ENCODE measurements at regions not wholly inside any gene's neighbourhood (a gene's known extent, or its start where the extent isn't known, plus 50 kb on each side); places are given as distances from the start of the nearest gene placed in this dataset.
"Not testable (repeated sequence)": the region's sequence is repeated elsewhere in the genome, so short reads cannot be mapped to it uniquely, and the experiment has no call there.

GRCh38 chr15:22241451-22241850 is 161.1 kb downstream of the OR4M2 start:
- no peak for DNase-seq (ENCODE audit: low spot score)

- not testable (repeated sequence) for DNase-seq (ENCODE audit: low spot score)
Observed at GRCh38 chr15:22242311-22242710, 162.0 kb downstream of the OR4M2 start.

- DNase-seq (ENCODE audit: low spot score), result no peak
Observed at GRCh38 chr15:22243440-22244130, 163.3 kb downstream of the OR4M2 start.

- not testable (repeated sequence) for DNase-seq (ENCODE audit: low spot score)
Observed at GRCh38 chr15:22249511-22249910, 169.2 kb downstream of the OR4M2 start.

GRCh38 chr15:22250501-22251290 is 170.4 kb downstream of the OR4M2 start:
- not testable (repeated sequence) for DNase-seq (ENCODE audit: low spot score)

GRCh38 chr15:22251422-22251821 is 171.1 kb downstream of the OR4M2 start:
- DNase-seq (ENCODE audit: low spot score), result no peak

GRCh38 chr15:22252047-22252446 is 171.7 kb downstream of the OR4M2 start:
- not testable (repeated sequence) for DNase-seq (ENCODE audit: low spot score)

- not testable (repeated sequence) for DNase-seq (ENCODE audit: low spot score)
Observed at GRCh38 chr15:22252521-22252920, 172.2 kb downstream of the OR4M2 start.

- not testable (repeated sequence) for DNase-seq (ENCODE audit: low spot score)
Observed at GRCh38 chr15:22253002-22253675, 172.8 kb downstream of the OR4M2 start.

- no peak for DNase-seq (ENCODE audit: low spot score)
Observed at GRCh38 chr15:22253676-22254408, 173.5 kb downstream of the OR4M2 start.

- not testable (repeated sequence) for DNase-seq (ENCODE audit: low spot score)
Observed at GRCh38 chr15:22254409-22255045, 174.2 kb downstream of the OR4M2 start.

GRCh38 chr15:22255606-22256005 is 175.3 kb downstream of the OR4M2 start:
- DNase-seq (ENCODE audit: low spot score), result not testable (repeated sequence)

- DNase-seq (ENCODE audit: low spot score), result not testable (repeated sequence)
Observed at GRCh38 chr15:22256389-22257046, 176.2 kb downstream of the OR4M2 start.

- DNase-seq (ENCODE audit: low spot score), result peak; percentile 54
Observed at GRCh38 chr15:22257047-22258008, 177.0 kb downstream of the OR4M2 start.

GRCh38 chr15:22258009-22258397 is 177.7 kb downstream of the OR4M2 start:
- DNase-seq (ENCODE audit: low spot score), result peak; percentile 14

GRCh38 chr15:22258398-22259150 is 178.2 kb downstream of the OR4M2 start:
- no peak for DNase-seq (ENCODE audit: low spot score)

GRCh38 chr15:22259151-22259750 is 178.9 kb downstream of the OR4M2 start:
- DNase-seq (ENCODE audit: low spot score), result not testable (repeated sequence)

- DNase-seq (ENCODE audit: low spot score), result no peak
Observed at GRCh38 chr15:22259881-22260421, 179.6 kb downstream of the OR4M2 start.

All from iPS-NIHi11 (cell line).